ENCODE measurements at regions not wholly inside any gene's neighbourhood (a gene's known extent, or its start where the extent isn't known, plus 50 kb on each side); places are given as distances from the start of the nearest gene placed in this dataset.

DNA sequence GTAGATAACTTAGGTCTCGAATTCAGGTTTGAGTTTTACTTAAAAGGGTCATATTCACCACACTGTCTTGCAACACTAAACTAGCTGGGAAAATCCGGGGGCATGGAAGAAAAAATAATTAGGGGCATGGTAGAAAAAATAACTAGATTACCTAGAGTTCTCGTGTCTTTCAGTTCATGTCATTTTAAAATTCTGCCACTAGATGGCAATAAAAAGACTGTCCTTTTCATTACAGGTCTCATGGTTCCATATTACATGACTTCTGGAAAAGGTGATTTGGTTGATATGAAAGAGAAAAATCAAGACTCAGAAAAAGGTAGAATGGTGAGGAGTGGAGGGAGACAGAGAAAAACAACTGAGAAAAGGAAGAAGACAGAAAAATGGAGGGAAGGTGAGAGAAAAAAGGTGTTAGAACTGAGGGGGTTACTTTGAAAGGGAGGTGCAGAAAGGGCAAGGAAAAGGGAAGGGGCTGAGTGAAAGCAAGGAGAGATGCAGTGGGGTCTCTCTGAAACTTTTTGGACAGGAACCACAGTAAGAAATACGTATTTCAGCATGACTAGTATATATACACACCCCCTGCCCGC is 299.0 kb downstream of the KLF12 start:
- Histone ChIP-seq H3K4me1 (ENCODE audit: control insufficient read depth in 1 of 2, low read depth in 2 of 2) (peaks cover 0 to 6% of the 10 kb centered on the region in 2 donors), H3K27me3 (replicated peaks; ENCODE audit: insufficient read depth) (no peaks in the 10 kb centered on the region), H3K36me3 (no peaks in the 10 kb centered on the region), H3K9me3 (no peaks in the 10 kb centered on the region), H3K27ac (no peak overlapping the region), H3K4me3 (no peak overlapping the region)
- no peak for DNase-seq (ENCODE audit: low spot score)
- ATAC-seq (ENCODE audit: insufficient number of reproducible peaks, low FRiP score, low read depth): no peak
- TF ChIP-seq, protein P1, sequence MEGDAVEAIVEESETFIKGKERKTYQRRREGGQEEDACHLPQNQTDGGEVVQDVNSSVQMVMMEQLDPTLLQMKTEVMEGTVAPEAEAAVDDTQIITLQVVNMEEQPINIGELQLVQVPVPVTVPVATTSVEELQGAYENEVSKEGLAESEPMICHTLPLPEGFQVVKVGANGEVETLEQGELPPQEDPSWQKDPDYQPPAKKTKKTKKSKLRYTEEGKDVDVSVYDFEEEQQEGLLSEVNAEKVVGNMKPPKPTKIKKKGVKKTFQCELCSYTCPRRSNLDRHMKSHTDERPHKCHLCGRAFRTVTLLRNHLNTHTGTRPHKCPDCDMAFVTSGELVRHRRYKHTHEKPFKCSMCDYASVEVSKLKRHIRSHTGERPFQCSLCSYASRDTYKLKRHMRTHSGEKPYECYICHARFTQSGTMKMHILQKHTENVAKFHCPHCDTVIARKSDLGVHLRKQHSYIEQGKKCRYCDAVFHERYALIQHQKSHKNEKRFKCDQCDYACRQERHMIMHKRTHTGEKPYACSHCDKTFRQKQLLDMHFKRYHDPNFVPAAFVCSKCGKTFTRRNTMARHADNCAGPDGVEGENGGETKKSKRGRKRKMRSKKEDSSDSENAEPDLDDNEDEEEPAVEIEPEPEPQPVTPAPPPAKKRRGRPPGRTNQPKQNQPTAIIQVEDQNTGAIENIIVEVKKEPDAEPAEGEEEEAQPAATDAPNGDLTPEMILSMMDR (IDR thresholded peaks at IDR 0.05): peak; percentile 76

DNA sequence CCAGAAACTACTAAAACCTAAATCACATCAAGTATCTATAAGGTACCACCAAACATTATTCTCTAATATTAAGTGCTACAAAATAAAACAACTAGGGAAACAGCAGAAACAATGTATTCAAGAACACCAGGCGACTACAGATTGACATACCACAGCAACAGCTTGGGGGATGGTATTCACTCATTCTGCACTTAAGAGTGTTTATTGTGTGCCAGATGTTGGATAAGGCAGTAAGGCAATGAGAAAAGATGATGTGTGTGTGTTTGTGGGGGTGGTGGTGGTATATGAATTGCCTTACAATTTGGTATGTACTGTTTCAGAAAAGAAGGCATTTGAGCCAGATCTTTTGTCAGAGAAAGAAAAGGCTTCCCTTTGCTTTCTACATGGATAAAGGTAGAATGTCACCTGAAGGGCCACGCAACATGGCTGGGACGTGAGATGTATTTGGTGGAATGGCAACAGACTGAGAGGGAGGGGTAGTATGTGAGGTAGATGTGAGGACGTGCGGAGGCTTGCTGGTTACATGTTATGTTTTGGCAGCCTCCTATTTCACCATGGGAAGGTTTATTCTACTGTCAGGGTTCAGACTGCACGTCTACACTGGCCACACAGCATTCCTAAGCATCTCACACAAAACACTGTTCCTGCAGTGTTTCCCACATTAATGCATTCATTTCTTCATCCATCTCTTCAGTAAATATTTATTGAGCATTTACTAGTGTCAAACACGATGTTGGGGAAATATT is 300.7 kb downstream of the KLF12 start:
- Histone ChIP-seq H3K36me3 (no peaks in the 10 kb centered on the region), H3K9me3 (no peaks in the 10 kb centered on the region), H3K27ac (no peak overlapping the region), H3K4me1 (ENCODE audit: control insufficient read depth in 1 of 2, low read depth in 2 of 2) (peaks cover 0 to 6% of the 10 kb centered on the region in 2 donors), H3K4me3 (no peak overlapping the region), H3K27me3 (replicated peaks; ENCODE audit: insufficient read depth) (no peaks in the 10 kb centered on the region)
- DNase-seq (ENCODE audit: low spot score) (no peak), ATAC-seq (ENCODE audit: insufficient number of reproducible peaks, low FRiP score, low read depth) (no peak)
- TF ChIP-seq, protein P1 (IDR thresholded peaks at IDR 0.05): no peak

DNA sequence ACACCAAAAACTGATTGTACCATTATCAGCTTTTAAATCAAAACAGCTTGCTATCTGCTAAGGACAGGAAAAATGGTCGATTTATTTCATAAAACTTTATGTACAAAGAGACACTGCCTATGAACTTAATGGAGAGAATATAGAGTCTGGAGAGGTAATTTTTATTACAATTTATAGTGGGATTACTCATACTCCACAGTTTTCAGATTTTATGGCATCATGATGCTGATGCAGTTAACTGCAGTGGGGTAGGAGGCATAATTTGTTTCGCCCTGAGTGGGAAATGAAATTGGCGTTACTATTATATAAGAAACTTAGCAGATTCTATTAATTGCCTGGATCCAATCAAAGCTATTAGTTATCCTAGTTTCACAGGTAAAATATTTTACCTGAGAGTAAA is 301.4 kb downstream of the KLF12 start:
- ATAC-seq (ENCODE audit: insufficient number of reproducible peaks, low FRiP score, low read depth) (no peak), DNase-seq (ENCODE audit: low spot score) (no peak)
- H3K27me3 ChIP-seq (replicated peaks; ENCODE audit: insufficient read depth): no peaks in the 10 kb centered on the region
- no peaks in the 10 kb centered on the region for H3K36me3 ChIP-seq
- H3K4me1 ChIP-seq (ENCODE audit: control insufficient read depth in 1 of 2, low read depth in 2 of 2): peaks cover 0 to 6% of the 10 kb centered on the region in 2 donors
- H3K27ac ChIP-seq: no peak overlapping the region
- no peak overlapping the region for H3K4me3 ChIP-seq
- H3K9me3 ChIP-seq: no peaks in the 10 kb centered on the region
- TF ChIP-seq, protein P1 (IDR thresholded peaks at IDR 0.05): no peak

DNA sequence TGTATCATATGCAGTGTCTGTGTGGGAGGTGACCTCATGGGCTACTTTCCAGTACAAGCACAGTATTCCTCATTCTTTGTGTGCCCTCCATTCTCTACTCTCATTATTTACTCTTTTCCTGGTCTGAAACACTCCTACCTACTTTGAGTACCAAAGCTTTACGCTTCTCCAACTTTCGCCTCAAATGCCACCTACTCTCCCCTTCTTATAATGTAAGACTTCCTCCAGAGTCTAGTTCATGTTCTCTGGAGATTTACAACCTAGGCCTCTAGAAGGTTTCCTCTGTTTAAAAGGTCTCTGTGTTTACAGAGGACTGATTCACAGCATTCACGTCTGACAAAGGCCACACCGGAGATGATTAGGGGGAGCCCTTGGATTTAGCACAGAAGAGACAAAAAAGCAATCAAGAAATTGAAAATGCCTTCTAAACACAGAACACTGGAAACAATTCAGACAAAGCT is 302.0 kb downstream of the KLF12 start:
- no peak overlapping the region for H3K27ac ChIP-seq
- no peak for DNase-seq (ENCODE audit: low spot score)
- TF ChIP-seq, protein P1 (IDR thresholded peaks at IDR 0.05): no peak
- H3K27me3 ChIP-seq (replicated peaks; ENCODE audit: insufficient read depth): no peaks in the 10 kb centered on the region
- no peaks in the 10 kb centered on the region for H3K9me3 ChIP-seq
- no peaks in the 10 kb centered on the region for H3K36me3 ChIP-seq
- H3K4me3 ChIP-seq: no peak overlapping the region
- no peak for ATAC-seq (ENCODE audit: insufficient number of reproducible peaks, low FRiP score, low read depth)
- H3K4me1 ChIP-seq (ENCODE audit: control insufficient read depth in 1 of 2, low read depth in 2 of 2): peaks cover 0 to 6% of the 10 kb centered on the region in 2 donors

DNA sequence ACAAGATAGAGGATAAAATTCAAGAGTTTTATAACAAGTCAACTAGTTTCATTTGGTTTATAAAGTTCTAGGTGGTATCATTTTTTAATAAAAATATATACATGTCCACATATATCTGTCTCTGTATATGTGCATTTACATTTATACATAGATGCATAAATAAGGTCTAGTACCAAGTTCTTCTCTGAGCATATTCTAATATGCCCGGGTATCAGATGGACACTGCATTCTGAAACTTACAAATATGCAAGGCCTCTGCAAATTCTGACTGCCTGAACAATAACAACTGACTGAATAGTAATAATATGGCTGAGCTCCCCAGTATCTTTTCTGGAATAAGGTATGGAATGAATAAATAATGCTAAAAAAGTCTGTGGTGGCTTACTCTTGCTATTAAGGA is 304.8 kb downstream of the KLF12 start:
- H3K36me3 ChIP-seq: no peaks in the 10 kb centered on the region
- TF ChIP-seq, protein P1 (IDR thresholded peaks at IDR 0.05): no peak
- DNase-seq (ENCODE audit: low spot score) (no peak), ATAC-seq (ENCODE audit: insufficient number of reproducible peaks, low FRiP score, low read depth) (no peak)
- H3K27ac ChIP-seq: no peak overlapping the region
- no peaks in the 10 kb centered on the region for H3K27me3 ChIP-seq (replicated peaks; ENCODE audit: insufficient read depth)
- H3K9me3 ChIP-seq: no peaks in the 10 kb centered on the region
- no peak overlapping the region for H3K4me3 ChIP-seq
- H3K4me1 ChIP-seq (ENCODE audit: control insufficient read depth in 1 of 2, low read depth in 2 of 2): no peaks in the 10 kb centered on the region
